Hepatocyte (in vitro differentiated cells): ENCODE measurements at regions not wholly inside any gene's neighbourhood (a gene's known extent, or its start where the extent isn't known, plus 50 kb on each side); places are given as distances from the start of the nearest gene placed in this dataset.

Experiments
- DNase-seq: peaks from one replicate; pipeline ENCODE4 v3.0.0-alpha.2; 2016; ENCODE audit warnings: low spot score
- H2AFZ ChIP-seq: fragments of 200-600 bp; sonication (generic); 2 replicates; pipeline ENCODE4 v1.6.0; 2016; ENCODE audit warnings: antibody characterized with exemption, mild to moderate bottlenecking
- H3K27ac ChIP-seq: fragments of 200-600 bp; sonication (generic); 2 replicates; pipeline ENCODE4 v1.5.1; 2016; ENCODE audit warnings: mild to moderate bottlenecking
- H3K27me3 ChIP-seq: fragments of 200-600 bp; sonication (generic); 2 replicates; pipeline ENCODE4 v1.6.1; 2016
- H3K36me3 ChIP-seq: fragments of 200-600 bp; sonication (generic); replicated peaks from 2 replicates; pipeline ENCODE4 v1.5.1; 2016; ENCODE audit warnings: low read depth; ENCODE audit not compliant: insufficient read depth
- H3K4me1 ChIP-seq: fragments of 200-600 bp; sonication (generic); 2 replicates; pipeline ENCODE4 v1.5.1; 2016; ENCODE audit warnings: mild to moderate bottlenecking, moderate library complexity; ENCODE audit not compliant: insufficient read depth
- H3K4me2 ChIP-seq: fragments of 200-600 bp; sonication (generic); 2 replicates; pipeline ENCODE4 v1.6.0; 2016
- H3K4me3 ChIP-seq: fragments of 200-600 bp; sonication (generic); 2 replicates; pipeline ENCODE4 v1.5.1; 2016; ENCODE audit warnings: mild to moderate bottlenecking
- H3K79me2 ChIP-seq: fragments of 200-600 bp; sonication (generic); 2 replicates; pipeline ENCODE4 v1.6.0; 2017; ENCODE audit warnings: mild to moderate bottlenecking
- H3K9me2 ChIP-seq: fragments of 200-600 bp; sonication (generic); replicated peaks from 2 replicates; pipeline ENCODE4 v1.6.0; 2017; ENCODE audit warnings: mild to moderate bottlenecking; ENCODE audit not compliant: insufficient read depth
- H3K9me3 ChIP-seq: fragments of 200-600 bp; sonication (generic); 2 replicates; pipeline ENCODE4 v1.5.1; 2016; ENCODE audit warnings: low read depth, mild to moderate bottlenecking
- H4K20me1 ChIP-seq: fragments of 200-600 bp; sonication (generic); 2 replicates; pipeline ENCODE4 v1.6.0; 2016; ENCODE audit warnings: mild to moderate bottlenecking; ENCODE audit not compliant: insufficient read depth, poor library complexity, severe bottlenecking
- CTCF ChIP-seq: fragments of 200-600 bp; sonication (generic); IDR thresholded peaks from 2 replicates; pipeline ENCODE4 v1.5.1; 2016; ENCODE audit warnings: antibody characterized with exemption, mild to moderate bottlenecking; ENCODE audit not compliant: poor library complexity
- EZH2 ChIP-seq: fragments of 200-600 bp; sonication (generic); IDR thresholded peaks from 2 replicates; pipeline ENCODE4 v1.6.1; 2016; ENCODE audit warnings: antibody characterized with exemption, mild to moderate bottlenecking, borderline replicate concordance
- EZH2phosphoT487 ChIP-seq: fragments of 200-600 bp; sonication (generic); IDR thresholded peaks from one replicate; pipeline ENCODE4 v1.6.1; 2018; ENCODE audit warnings: antibody characterized with exemption, mild to moderate bottlenecking, low read depth, moderate library complexity; ENCODE audit not compliant: unreplicated experiment, severe bottlenecking
- WGBS: methylation state at CpG from one replicate; pipeline ENCODE4 v1.1.6; 2016; ENCODE audit warnings: low lambda C conversion rate; ENCODE audit errors: missing lambda C conversion rate; 5-methylcytosine and 5-hydroxymethylcytosine counted together

DNA sequence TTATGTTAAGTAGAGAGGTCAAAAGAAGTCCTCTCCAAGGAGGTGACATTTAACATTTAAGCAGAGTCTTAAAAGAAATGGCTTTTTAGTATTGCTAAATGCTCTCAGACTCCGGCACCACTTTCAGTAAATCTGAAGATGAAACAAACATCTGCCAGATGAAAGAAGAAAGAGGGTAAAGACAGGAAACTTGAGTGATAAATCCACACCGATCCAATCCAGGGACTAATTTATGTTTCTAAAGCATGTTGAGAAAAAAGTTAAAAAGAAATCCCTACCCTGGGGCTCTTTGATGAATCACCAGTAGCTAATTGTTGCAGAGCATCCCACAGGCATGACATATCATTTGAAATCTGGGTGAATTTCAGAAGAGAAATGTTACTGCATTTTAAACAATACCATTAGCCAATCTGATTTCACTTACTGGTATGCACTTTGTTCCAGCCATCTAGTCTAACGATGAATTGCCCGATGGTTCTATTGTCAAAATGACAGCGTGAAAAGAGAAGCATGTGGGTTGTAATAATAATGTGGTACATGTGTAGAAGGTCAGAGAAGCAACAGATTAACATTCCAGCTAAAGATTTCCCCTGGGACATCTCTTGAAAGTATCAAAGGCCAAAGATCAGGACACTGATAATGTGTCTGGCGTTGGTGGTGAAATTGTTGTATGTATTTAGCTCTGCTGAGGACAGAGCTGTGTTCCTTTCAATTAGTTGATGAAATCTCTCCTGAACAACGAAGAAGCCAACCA lies 485.7 kb downstream of the CSNK1G3 start:
- Histone ChIP-seq H2AFZ (no peak overlapping the region), H3K27me3 (no peaks in the 10 kb centered on the region), H4K20me1 (no peaks in the 10 kb centered on the region), H3K4me1 (peaks cover 37% of the 10 kb centered on the region), H3K27ac (no peak overlapping the region), H3K36me3 (no peaks in the 10 kb centered on the region), H3K9me2 (no peaks in the 10 kb centered on the region), H3K79me2 (no peaks in the 10 kb centered on the region), H3K4me3 (no peak overlapping the region), H3K9me3 (no peaks in the 10 kb centered on the region), H3K4me2 (peak overlapping the region; percentile 10)
- WGBS = 39% methylated on average over 7 of the region's 7 CpGs
- TF ChIP-seq EZH2 (no peak), CTCF (no peak), EZH2phosphoT487 (no peak)
- DNase-seq = peak; percentile 13

DNA sequence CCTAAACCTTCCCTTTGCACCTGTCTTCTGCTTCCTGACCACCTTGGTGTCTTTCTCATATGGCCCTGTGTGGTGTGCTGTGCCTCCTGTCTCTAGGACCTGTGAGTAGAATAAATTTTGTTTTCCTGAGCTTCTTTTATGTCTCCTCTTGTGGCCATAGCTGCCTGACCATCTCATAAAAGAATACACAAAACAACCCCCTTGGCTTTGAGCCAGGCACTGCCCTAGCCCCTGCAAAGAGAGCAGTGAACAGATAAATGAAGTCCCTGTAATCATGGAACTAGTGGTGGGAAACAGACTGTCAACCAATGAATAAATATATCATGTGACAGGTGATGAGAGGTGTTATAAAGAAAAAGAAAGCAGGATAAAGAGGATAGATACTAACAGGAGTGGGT lies 485.1 kb downstream of the CSNK1G3 start:
- Histone ChIP-seq H3K4me1 (peaks cover 34% of the 10 kb centered on the region), H2AFZ (no peak overlapping the region), H3K4me2 (no peak overlapping the region), H3K27me3 (no peaks in the 10 kb centered on the region), H3K4me3 (no peak overlapping the region), H3K79me2 (no peaks in the 10 kb centered on the region), H3K27ac (no peak overlapping the region), H3K9me2 (no peaks in the 10 kb centered on the region), H3K36me3 (no peaks in the 10 kb centered on the region), H3K9me3 (no peaks in the 10 kb centered on the region), H4K20me1 (no peaks in the 10 kb centered on the region)
- TF ChIP-seq EZH2 (no peak), EZH2phosphoT487 (no peak), CTCF (no peak)
- no peak for DNase-seq

- H4K20me1 ChIP-seq = no peaks in the 10 kb centered on the region
- no peaks in the 10 kb centered on the region for H3K9me3 ChIP-seq
- H3K9me2 ChIP-seq = no peaks in the 10 kb centered on the region
- no peaks in the 10 kb centered on the region for H3K27me3 ChIP-seq
- 32% methylated on average over 2 of the region's 2 CpGs for WGBS
- H2AFZ ChIP-seq = no peak overlapping the region
- H3K4me3 ChIP-seq = no peak overlapping the region
- no peak for TF ChIP-seq EZH2phosphoT487
- no peak for TF ChIP-seq CTCF
- no peak for TF ChIP-seq EZH2
- H3K4me1 ChIP-seq = peaks cover 5% of the 10 kb centered on the region
- DNase-seq = no peak
- no peaks in the 10 kb centered on the region for H3K79me2 ChIP-seq
- no peak overlapping the region for H3K4me2 ChIP-seq
- no peak overlapping the region for H3K27ac ChIP-seq
- H3K36me3 ChIP-seq = no peaks in the 10 kb centered on the region
Measured at GRCh38 chr5:123992641-123993040, 480.7 kb downstream of the CSNK1G3 start.

- no peaks in the 10 kb centered on the region for H3K9me3 ChIP-seq
- H3K79me2 ChIP-seq = no peaks in the 10 kb centered on the region
- no peaks in the 10 kb centered on the region for H4K20me1 ChIP-seq
- H3K9me2 ChIP-seq = no peaks in the 10 kb centered on the region
- H3K27me3 ChIP-seq = no peaks in the 10 kb centered on the region
- H2AFZ ChIP-seq = no peak overlapping the region
- no peak for TF ChIP-seq EZH2phosphoT487
- WGBS = 85% methylated on average over 5 of the region's 5 CpGs
- no peak overlapping the region for H3K4me2 ChIP-seq
- H3K4me3 ChIP-seq = no peak overlapping the region
- H3K27ac ChIP-seq = no peak overlapping the region
- no peaks in the 10 kb centered on the region for H3K36me3 ChIP-seq
- no peak for DNase-seq
- no peaks in the 10 kb centered on the region for H3K4me1 ChIP-seq
Measured at GRCh38 chr5:123987956-123988355, 476.0 kb downstream of the CSNK1G3 start.
